ENCODE measurements at regions not wholly inside any gene's neighbourhood (a gene's known extent, or its start where the extent isn't known, plus 50 kb on each side); places are given as distances from the start of the nearest gene placed in this dataset.

GRCh38 chr6:4347877-4348276 is 212.5 kb upstream of the ECI2 start:
- intact Hi-C loops (cut with micrococcal nuclease) (no loop called here), in situ Hi-C loops (cut with MboI) (no loop called here)
- H3K4me2 ChIP-seq (ENCODE audit: insufficient read depth, low read length) = no peak overlapping the region
- H2AFZ ChIP-seq (ENCODE audit: low read depth, low read length) = no peak overlapping the region
- no peaks in the 10 kb centered on the region for H3K79me2 ChIP-seq (ENCODE audit: control insufficient read depth, insufficient read depth, low read length)
- ATAC-seq = no peak
- no peak for DNase-seq (ENCODE audit: extremely low read depth in 1 of 4, low spot score in 3 of 4)
- FAIRE-seq = no peak
- H4K20me1 ChIP-seq (replicated peaks; ENCODE audit: control insufficient read depth, insufficient read depth, low read length) = no peaks in the 10 kb centered on the region; the same call in 1 of the 2 replicates
- H3K27me3 ChIP-seq (ENCODE audit: control insufficient read depth in 2 of 2, insufficient read depth in 2 of 2, low read length in 2 of 2) = peaks cover 42 to 81% of the 10 kb centered on the region in 2 experiments; a peak in 4 of 5 replicates
- peaks cover 3% of the 10 kb centered on the region for H3K9me1 ChIP-seq (ENCODE audit: control insufficient read depth, insufficient read depth, low read length)
- H3K36me3 ChIP-seq (ENCODE audit: control insufficient read depth, insufficient read depth, low read length) = no peaks in the 10 kb centered on the region
- ChIA-PET POLR2A (interaction anchor here (0.7 to 1.1 kb wide), 2 partner anchors 48 to 1284 kb away, joined by 3 read pairs; no protein-coding TSS in a partner anchor), CTCF (ENCODE audit: low intra/inter-chr PET ratio) (no interaction called here)
- BruUV-seq (replicated peaks) = no TSS peak
- no peak overlapping the region for H3K9ac ChIP-seq (ENCODE audit: insufficient read depth in 1 of 2, low read depth in 2 of 2, low read length in 2 of 2)
- peaks cover 0 to 6% of the 10 kb centered on the region in 2 experiments; a peak in 2 of 5 replicates for H3K4me1 ChIP-seq (replicated peaks in 1 of 2; ENCODE audit: control insufficient read depth in 2 of 2, insufficient read depth in 2 of 2, low read length in 2 of 2)
- no peak overlapping the region for H3K27ac ChIP-seq (ENCODE audit: extremely low read depth, low read depth, low read length)
- H3K4me3 ChIP-seq = no peak overlapping the region
- 5% methylated on average over 9 of the region's 9 CpGs for WGBS (ENCODE audit: insufficient coverage, low coverage, missing lambda C conversion rate)
- H3K9me3 ChIP-seq (replicated peaks; ENCODE audit: control insufficient read depth, insufficient read depth, low read depth, low read length) = no peaks in the 10 kb centered on the region
- no peak for TF ChIP-seq THAP7 (CRISPR knock-in tag; IDR thresholded peaks at IDR 0.05)
- TF ChIP-seq TOE1 (IDR thresholded peaks at IDR 0.05; ENCODE audit: borderline replicate concordance) = no peak
- no peak for TF ChIP-seq TOE1 (CRISPR knock-in tag; IDR thresholded peaks at IDR 0.05; ENCODE audit: borderline replicate concordance, low read depth)
- TF ChIP-seq ZNF445 (CRISPR knock-in tag; IDR thresholded peaks at IDR 0.05; ENCODE audit: low read depth) = no peak
- no peak for TF ChIP-seq ZNF778 (CRISPR knock-in tag; IDR thresholded peaks at IDR 0.05)
- no peak for TF ChIP-seq CREB3 (tag; conservative IDR thresholded peaks at IDR 0.05; ENCODE audit: low read depth)
- TF ChIP-seq PCBP2 (IDR thresholded peaks at IDR 0.05; ENCODE audit: low read depth, low read length, poor library complexity, severe bottlenecking) = no peak
- TF ChIP-seq NBN (IDR thresholded peaks at IDR 0.05; ENCODE audit: low read depth) = no peak
- no peak for TF ChIP-seq FOXM1 (IDR thresholded peaks at IDR 0.05; ENCODE audit: low read depth)
- TF ChIP-seq FOXM1 (CRISPR knock-in tag; IDR thresholded peaks at IDR 0.05; ENCODE audit: low read depth) = no peak
- TF ChIP-seq KDM4B (IDR thresholded peaks at IDR 0.05; ENCODE audit: borderline replicate concordance in 2 of 2, low read depth in 1 of 2) = no peak
- no peak for TF ChIP-seq KHSRP (IDR thresholded peaks at IDR 0.05)
- TF ChIP-seq ZNF197 (CRISPR knock-in tag; IDR thresholded peaks at IDR 0.05; ENCODE audit: low read depth) = no peak
- no peak for TF ChIP-seq ZNF764 (CRISPR knock-in tag; IDR thresholded peaks at IDR 0.05; ENCODE audit: low read depth)
- TF ChIP-seq ETV1 (tag; conservative IDR thresholded peaks at IDR 0.05; ENCODE audit: low read depth) = no peak
- no peak for TF ChIP-seq NEUROD1 (IDR thresholded peaks at IDR 0.05; ENCODE audit: borderline replicate concordance, low read depth, low read length, partially characterized antibody)

All from K562 (cell line).